ENCODE measurements at regions not wholly inside any gene's neighbourhood (a gene's known extent, or its start where the extent isn't known, plus 50 kb on each side); places are given as distances from the start of the nearest gene placed in this dataset.

DNA sequence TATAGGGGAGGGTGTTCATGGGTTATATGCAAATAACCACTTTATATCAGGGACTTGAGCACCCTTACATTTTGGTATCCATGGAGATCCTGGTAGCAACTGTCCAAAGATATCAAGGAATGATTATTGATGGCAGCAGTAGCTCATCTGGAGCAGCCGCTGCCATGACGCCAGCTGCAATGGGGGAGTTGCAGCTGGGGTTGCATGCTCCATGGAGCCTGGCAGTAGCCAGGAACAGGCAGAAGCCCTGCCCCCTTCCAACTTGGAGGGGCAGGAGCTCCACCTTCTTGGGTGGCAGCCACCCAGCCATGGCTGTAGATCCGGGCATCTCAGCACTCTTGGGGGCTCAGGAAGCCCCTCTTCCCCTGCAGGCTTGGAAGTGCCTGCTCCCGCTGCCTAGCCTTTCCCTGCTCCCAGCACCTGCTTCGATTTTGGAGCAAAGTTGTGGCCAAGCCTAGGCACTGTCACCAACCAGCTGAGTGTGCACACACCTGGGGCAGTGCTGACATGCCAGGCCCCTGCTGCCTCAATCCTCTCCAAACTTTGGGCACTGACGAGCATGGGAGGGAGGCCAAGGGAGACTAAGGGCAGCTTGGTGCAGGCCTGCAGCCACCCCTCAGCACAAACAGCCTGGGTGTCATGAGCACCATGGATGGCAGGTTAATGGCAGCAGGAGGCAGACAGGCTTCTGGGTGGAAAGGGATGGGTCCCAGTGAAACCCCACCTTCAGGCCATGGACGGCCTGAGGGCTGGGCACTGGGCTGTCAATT lies 235.6 kb upstream of the CSNK1A1L start:
- TF ChIP-seq, protein P1, sequence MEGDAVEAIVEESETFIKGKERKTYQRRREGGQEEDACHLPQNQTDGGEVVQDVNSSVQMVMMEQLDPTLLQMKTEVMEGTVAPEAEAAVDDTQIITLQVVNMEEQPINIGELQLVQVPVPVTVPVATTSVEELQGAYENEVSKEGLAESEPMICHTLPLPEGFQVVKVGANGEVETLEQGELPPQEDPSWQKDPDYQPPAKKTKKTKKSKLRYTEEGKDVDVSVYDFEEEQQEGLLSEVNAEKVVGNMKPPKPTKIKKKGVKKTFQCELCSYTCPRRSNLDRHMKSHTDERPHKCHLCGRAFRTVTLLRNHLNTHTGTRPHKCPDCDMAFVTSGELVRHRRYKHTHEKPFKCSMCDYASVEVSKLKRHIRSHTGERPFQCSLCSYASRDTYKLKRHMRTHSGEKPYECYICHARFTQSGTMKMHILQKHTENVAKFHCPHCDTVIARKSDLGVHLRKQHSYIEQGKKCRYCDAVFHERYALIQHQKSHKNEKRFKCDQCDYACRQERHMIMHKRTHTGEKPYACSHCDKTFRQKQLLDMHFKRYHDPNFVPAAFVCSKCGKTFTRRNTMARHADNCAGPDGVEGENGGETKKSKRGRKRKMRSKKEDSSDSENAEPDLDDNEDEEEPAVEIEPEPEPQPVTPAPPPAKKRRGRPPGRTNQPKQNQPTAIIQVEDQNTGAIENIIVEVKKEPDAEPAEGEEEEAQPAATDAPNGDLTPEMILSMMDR (IDR thresholded peaks at IDR 0.05; ENCODE audit: low read length): no peak
- no peak for TF ChIP-seq EZH2phosphoT487 (IDR thresholded peaks at IDR 0.05; ENCODE audit: low read length)
